Stimulated activated naive CD8-positive, alpha-beta T cell treated with anti-CD3 and anti-CD28 coated beads, Interleukin-15, Interleukin-2, amounts not matched to agents 100 U/mL and 50 U/mL, for 24 hours (primary cell): ENCODE measurements at regions not wholly inside any gene's neighbourhood (a gene's known extent, or its start where the extent isn't known, plus 50 kb on each side); places are given as distances from the start of the nearest gene placed in this dataset.

Experiments
- ATAC-seq: fragments of 150-1000 bp; cut with Tn5 transposase; one replicate; pipeline ENCODE4 v1.10.0; 2021
- DNase-seq: peaks from one replicate; pipeline ENCODE4 v3.0.0; 2021

GRCh38 chr5:68748101-68748500, 345.7 kb upstream of the SLC30A5 start:
- ATAC-seq (no peak), DNase-seq (no peak)

DNA sequence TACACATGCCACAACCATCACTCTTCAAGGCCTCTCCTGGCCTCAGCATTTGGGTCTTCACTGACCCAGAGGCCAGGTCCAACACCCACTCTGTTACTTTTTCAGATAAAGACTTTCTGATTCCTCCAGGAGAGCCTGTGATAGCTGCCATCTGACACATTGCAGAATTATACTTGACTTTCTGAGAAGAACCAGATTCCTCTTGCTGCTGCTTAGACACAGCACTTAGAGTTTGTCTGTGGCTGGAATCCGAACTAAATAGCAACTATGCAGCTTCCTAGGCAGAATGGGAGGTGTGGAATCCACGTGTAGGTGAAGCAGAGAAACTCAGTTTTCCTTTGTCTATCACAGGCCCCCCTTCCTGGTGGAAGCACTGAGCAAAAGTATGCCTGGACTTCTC, 344.7 kb upstream of the SLC30A5 start:
- DNase-seq (no peak), ATAC-seq (no peak)

GRCh38 chr5:68749631-68750030, 344.2 kb upstream of the SLC30A5 start:
- DNase-seq (no peak), ATAC-seq (no peak)

DNA sequence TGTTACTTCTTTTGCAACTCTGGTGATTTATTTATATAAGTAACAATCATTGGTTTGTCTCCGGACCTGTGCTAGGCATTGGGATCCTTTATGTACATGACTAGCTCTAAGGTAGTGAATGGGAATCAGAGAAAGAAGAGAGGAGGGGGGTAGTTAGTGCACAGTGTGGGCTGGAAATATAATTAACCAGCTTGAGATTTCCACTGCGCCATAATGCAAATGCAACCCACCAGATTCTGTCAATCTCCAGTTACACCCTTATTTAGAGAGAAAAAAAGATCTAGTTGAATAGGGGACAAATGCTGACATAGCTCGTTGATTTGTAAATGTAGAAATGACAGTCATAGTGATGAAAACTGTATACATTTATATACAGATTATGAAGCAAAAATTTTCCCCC, 342.2 kb upstream of the SLC30A5 start:
- no peak for DNase-seq
- ATAC-seq = no peak

- DNase-seq = no peak
- ATAC-seq = no peak
These were observed 339.3 kb upstream of the SLC30A5 start for GRCh38 chr5:68754536-68754935.

DNA sequence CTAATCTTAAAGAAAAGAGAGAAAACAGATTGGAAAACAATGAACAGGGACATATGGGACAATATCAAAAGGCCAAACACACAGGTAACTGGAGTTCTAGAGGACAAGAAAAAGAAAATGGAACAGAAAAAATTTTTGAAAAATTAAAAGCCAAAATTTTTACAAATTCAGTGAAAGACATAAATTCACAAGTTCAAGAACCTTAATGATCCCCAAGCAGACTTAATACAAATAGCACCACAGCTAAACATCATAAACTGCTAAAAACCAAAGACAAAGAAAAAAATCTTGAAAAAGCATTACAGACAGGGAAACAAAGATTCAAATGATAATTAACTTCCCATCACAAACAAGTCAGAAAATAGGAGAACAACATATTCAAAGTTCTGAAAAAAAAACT, 338.5 kb upstream of the SLC30A5 start:
- DNase-seq (no peak), ATAC-seq (no peak)

DNA sequence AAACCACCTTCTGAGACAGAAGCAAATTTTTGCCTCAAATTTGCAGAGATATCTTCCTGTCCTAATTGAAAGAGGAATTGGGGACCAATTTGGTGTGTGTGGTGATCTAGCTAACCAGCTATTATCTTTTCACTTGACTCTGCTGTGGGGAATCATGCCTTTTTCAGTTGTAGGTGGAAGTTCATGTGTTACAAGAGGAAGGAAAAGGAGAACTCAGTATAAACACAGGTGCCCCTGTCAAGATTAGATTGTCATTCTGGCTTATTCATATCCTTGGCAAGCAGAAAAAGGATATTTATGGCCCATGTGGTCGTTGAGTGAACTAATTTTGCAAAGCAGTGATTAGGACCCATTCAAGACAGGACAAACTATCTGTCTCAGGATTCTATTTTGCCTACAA, 336.8 kb upstream of the SLC30A5 start:
- ATAC-seq (no peak), DNase-seq (no peak)

GRCh38 chr5:68757626-68758212, 336.1 kb upstream of the SLC30A5 start:
- ATAC-seq (no peak), DNase-seq (no peak)

GRCh38 chr5:68759593-68759992, 334.2 kb upstream of the SLC30A5 start:
- ATAC-seq (no peak), DNase-seq (no peak)

DNA sequence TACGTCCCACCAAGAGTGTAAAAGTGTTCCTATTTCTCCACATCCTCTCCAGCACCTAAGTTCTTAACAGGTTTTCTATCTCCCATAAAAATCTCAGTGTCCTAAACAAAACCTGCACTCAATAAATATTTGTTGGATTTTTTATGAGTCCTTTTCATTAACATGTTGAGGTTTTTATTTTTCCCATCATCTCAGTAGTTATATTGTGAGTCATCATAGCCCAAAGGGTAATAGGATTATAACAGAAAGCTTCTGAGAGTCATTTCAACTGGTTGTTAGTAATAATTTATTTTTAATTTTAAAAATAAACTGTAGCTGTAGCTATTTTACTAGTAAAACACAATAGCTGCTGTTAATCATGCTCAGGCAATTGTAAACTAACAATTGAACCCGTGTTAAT, 331.6 kb upstream of the SLC30A5 start:
- no peak for DNase-seq

GRCh38 chr5:68766952-68767464, 326.8 kb upstream of the SLC30A5 start:
- ATAC-seq (no peak), DNase-seq (no peak)

More for the DNA sequence above, 331.6 kb upstream of the SLC30A5 start:
- no peak for ATAC-seq

GRCh38 chr5:68770551-68770950, 323.3 kb upstream of the SLC30A5 start:
- ATAC-seq (no peak), DNase-seq (no peak)

- ATAC-seq (no peak), DNase-seq (no peak)
These were observed 322.6 kb upstream of the SLC30A5 start for GRCh38 chr5:68771221-68771620.

GRCh38 chr5:68771732-68772131, 322.1 kb upstream of the SLC30A5 start:
- DNase-seq = no peak

DNA sequence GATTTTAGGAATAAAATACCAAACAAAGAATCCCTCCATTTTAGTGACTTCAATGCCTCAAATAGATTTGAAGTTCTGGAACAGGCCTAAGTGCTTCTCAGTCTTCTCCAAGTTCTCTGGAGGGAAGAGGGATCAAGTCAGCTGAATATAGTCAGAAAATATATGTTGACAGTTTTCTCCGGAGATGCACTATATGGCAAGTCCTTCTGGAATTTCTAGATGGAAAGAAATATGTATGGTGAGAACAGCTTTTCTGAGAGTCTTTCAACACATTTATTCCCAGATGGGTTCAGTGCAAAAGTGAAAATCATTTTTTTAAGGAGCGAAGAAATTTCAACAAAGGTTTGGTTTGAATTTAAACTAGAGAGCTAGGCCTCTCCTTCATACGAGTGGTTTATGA, 317.4 kb upstream of the SLC30A5 start:
- DNase-seq (no peak), ATAC-seq (no peak)

More at GRCh38 chr5:68771732-68772131, 322.1 kb upstream of the SLC30A5 start:
- no peak for ATAC-seq

- no peak for ATAC-seq
These were observed 316.7 kb upstream of the SLC30A5 start for GRCh38 chr5:68777135-68777534.

GRCh38 chr5:68778484-68778883, 315.3 kb upstream of the SLC30A5 start:
- DNase-seq (no peak), ATAC-seq (no peak)

More at GRCh38 chr5:68777135-68777534, 316.7 kb upstream of the SLC30A5 start:
- no peak for DNase-seq

DNA sequence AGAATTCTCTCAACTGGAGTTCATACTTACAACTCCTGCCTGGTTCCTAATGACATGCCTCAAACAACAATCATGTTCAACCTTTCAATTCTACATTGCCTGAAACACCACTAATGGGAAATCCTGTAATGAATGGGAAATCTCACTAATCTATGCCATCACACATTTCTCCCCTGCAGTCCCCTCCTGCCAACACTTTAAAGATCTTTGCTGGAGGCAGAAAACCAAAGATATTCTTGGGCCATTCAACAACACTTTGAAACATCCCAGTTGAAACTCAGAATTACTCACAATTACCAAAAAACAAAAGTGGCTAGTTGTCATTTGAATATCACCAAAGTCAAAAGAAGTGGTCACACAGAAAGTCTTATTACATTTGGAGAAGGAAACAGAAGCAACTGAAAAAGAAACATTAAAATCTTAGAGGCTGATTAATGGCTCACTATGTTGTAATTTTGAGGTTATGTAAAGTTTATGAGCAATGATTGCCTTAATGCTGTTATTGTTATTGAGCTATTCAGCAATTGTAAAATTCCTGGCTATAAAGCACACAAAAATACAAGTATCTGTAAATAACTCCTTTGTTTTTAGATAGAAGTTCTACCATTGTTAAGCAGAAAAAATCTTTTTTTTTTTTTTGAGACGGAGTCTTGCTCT, 313.4 kb upstream of the SLC30A5 start:
- ATAC-seq (no peak), DNase-seq (no peak)

DNA sequence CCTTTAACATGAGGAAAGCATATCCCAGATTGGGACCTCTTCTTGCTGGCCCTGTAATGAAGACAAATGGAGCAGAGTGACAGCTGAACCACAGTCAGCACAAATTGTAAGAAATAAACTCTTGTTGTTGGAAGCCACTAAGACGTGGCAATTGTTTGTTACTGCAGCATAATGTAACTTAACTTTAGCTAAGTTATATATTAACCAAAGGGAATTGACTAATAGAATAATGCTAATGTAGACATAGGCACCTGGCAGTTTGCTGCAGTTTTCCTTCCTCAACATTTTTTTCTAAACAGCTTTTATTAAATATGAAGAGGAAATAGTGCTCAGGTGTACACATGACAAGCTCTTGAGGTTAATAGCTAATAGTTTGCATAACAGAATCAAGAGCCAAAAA, 300.7 kb upstream of the SLC30A5 start:
- ATAC-seq = no peak

GRCh38 chr5:68793993-68794392, 299.8 kb upstream of the SLC30A5 start:
- DNase-seq = no peak
- ATAC-seq = no peak

More for the DNA sequence above, 300.7 kb upstream of the SLC30A5 start:
- no peak for DNase-seq

DNA sequence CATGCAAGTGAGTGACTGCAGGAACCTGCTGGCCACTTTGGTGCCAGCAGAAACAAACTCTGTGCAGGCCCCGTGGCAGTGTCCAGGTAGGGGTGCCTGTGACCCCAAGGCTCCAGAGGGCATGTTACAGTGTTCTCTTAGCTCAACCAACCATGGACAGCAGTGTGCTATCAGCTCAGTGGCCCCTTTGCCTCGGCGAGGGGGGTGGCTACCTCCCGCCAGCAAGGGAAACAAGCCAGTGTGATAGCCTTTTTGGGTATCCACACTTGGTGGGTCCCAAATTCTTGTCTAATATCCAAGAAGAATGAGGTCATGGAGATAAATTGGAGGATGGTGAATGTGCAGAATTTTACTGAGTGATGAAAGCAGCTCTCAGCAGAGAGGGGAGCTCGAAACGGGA, 298.6 kb upstream of the SLC30A5 start:
- ATAC-seq (no peak), DNase-seq (no peak)

- DNase-seq (no peak), ATAC-seq (no peak)
These were observed 294.7 kb upstream of the SLC30A5 start for GRCh38 chr5:68798877-68799843.

GRCh38 chr5:68802430-68802829, 291.4 kb upstream of the SLC30A5 start:
- no peak for DNase-seq
- no peak for ATAC-seq
